Nephron progenitor cell (in vitro differentiated cells): ENCODE measurements at regions not wholly inside any gene's neighbourhood (a gene's known extent, or its start where the extent isn't known, plus 50 kb on each side); places are given as distances from the start of the nearest gene placed in this dataset.

Experiments used
- DNase-seq: peaks from one replicate; pipeline ENCODE4 v3.0.0; 2021
- H3K27ac Mint-ChIP-seq: 2 replicates; pipeline ENCODE4 v1.8.0; 2021; ENCODE audit warnings: mild to moderate bottlenecking, moderate library complexity, mixed read lengths
- H3K27me3 Mint-ChIP-seq: 2 replicates; pipeline ENCODE4 v1.8.0; 2021; ENCODE audit warnings: mild to moderate bottlenecking, low read depth, mixed read lengths; ENCODE audit not compliant: poor library complexity
- H3K36me3 Mint-ChIP-seq: 2 replicates; pipeline ENCODE4 v1.8.0; 2021; ENCODE audit warnings: low read depth, mixed read lengths
- H3K4me1 Mint-ChIP-seq: 2 replicates; pipeline ENCODE4 v1.8.0; 2021; ENCODE audit warnings: mixed read lengths
- H3K4me3 Mint-ChIP-seq: 2 replicates; pipeline ENCODE4 v1.8.0; 2021; ENCODE audit warnings: mild to moderate bottlenecking, moderate library complexity, mixed read lengths
- H3K9me3 Mint-ChIP-seq: 2 replicates; pipeline ENCODE4 v1.8.0; 2021; ENCODE audit warnings: mild to moderate bottlenecking, moderate library complexity, mixed read lengths
- CTCF ChIP-seq: fragments of 200-600 bp; sonication (generic); IDR thresholded peaks from 2 replicates; pipeline ENCODE4 v1.5.0; 2021; ENCODE audit warnings: antibody characterized with exemption

- Mint-ChIP-seq H3K4me3 (no peak overlapping the region), H3K27ac (no peak overlapping the region), H3K9me3 (no peaks in the 10 kb centered on the region), H3K36me3 (no peaks in the 10 kb centered on the region), H3K27me3 (no peaks in the 10 kb centered on the region), H3K4me1 (no peaks in the 10 kb centered on the region)
- no peak for DNase-seq
- no peak for TF ChIP-seq CTCF
Measured at GRCh38 chr18:60147323-60147722, 225.3 kb downstream of the MC4R start.

- H3K27ac Mint-ChIP-seq = no peak overlapping the region
- no peak for TF ChIP-seq CTCF
- H3K27me3 Mint-ChIP-seq = no peaks in the 10 kb centered on the region
- H3K9me3 Mint-ChIP-seq = no peaks in the 10 kb centered on the region
- no peak overlapping the region for H3K4me3 Mint-ChIP-seq
- no peaks in the 10 kb centered on the region for H3K4me1 Mint-ChIP-seq
- H3K36me3 Mint-ChIP-seq = no peaks in the 10 kb centered on the region
- no peak for DNase-seq
Measured at GRCh38 chr18:60146220-60146960, 226.2 kb downstream of the MC4R start.

GRCh38 chr18:60145776-60146175 lies 226.8 kb downstream of the MC4R start:
- no peaks in the 10 kb centered on the region for H3K27me3 Mint-ChIP-seq
- TF ChIP-seq CTCF = no peak
- H3K36me3 Mint-ChIP-seq = no peaks in the 10 kb centered on the region
- DNase-seq = no peak
- H3K4me1 Mint-ChIP-seq = no peaks in the 10 kb centered on the region
- no peak overlapping the region for H3K4me3 Mint-ChIP-seq
- H3K27ac Mint-ChIP-seq = no peak overlapping the region
- H3K9me3 Mint-ChIP-seq = no peaks in the 10 kb centered on the region

- Mint-ChIP-seq H3K9me3 (peaks cover 13% of the 10 kb centered on the region), H3K4me1 (peaks cover 18% of the 10 kb centered on the region), H3K27ac (no peak overlapping the region), H3K4me3 (no peak overlapping the region), H3K36me3 (no peaks in the 10 kb centered on the region), H3K27me3 (peaks cover 3% of the 10 kb centered on the region)
- DNase-seq = no peak
- no peak for TF ChIP-seq CTCF
Measured at GRCh38 chr18:60134806-60135205, 235.0 kb downstream of the PMAIP1 start.

GRCh38 chr18:60130284-60130683 lies 230.5 kb downstream of the PMAIP1 start:
- Mint-ChIP-seq H3K27ac (no peak overlapping the region), H3K27me3 (peaks cover 6% of the 10 kb centered on the region), H3K36me3 (no peaks in the 10 kb centered on the region), H3K4me1 (peaks cover 25% of the 10 kb centered on the region), H3K4me3 (no peak overlapping the region), H3K9me3 (peaks cover 18% of the 10 kb centered on the region)
- no peak for DNase-seq
- no peak for TF ChIP-seq CTCF

GRCh38 chr18:60123031-60123430 lies 223.2 kb downstream of the PMAIP1 start:
- H3K27ac Mint-ChIP-seq = no peak overlapping the region
- H3K4me3 Mint-ChIP-seq = no peak overlapping the region
- H3K4me1 Mint-ChIP-seq = peaks cover 6% of the 10 kb centered on the region
- H3K9me3 Mint-ChIP-seq = peaks cover 9% of the 10 kb centered on the region
- no peaks in the 10 kb centered on the region for H3K36me3 Mint-ChIP-seq
- H3K27me3 Mint-ChIP-seq = peaks cover 7% of the 10 kb centered on the region
- DNase-seq = no peak
- no peak for TF ChIP-seq CTCF
